GM06990 (cell line): ENCODE measurements at regions not wholly inside any gene's neighbourhood (a gene's known extent, or its start where the extent isn't known, plus 50 kb on each side); places are given as distances from the start of the nearest gene placed in this dataset.

Experiments
- DNase-seq: peaks from one replicate; pipeline ENCODE4 v3.0.0-alpha.2; 2011; ENCODE audit not compliant: insufficient read length; ENCODE audit errors: extremely low read depth
- H3K27me3 ChIP-seq: replicated peaks from 2 replicates; pipeline ENCODE4 v1.6.0; 2011; ENCODE audit warnings: low read length; ENCODE audit not compliant: control insufficient read depth, insufficient read depth
- H3K36me3 ChIP-seq: 2 replicates; pipeline ENCODE4 v1.5.1; 2011; ENCODE audit warnings: low read length; ENCODE audit not compliant: control insufficient read depth, insufficient read depth
- H3K4me3 ChIP-seq: replicated peaks from 2 replicates; pipeline ENCODE4 v1.5.1; 2011; ENCODE audit warnings: low read depth, mild to moderate bottlenecking, control low read depth, low read length
- TF ChIP-seq, protein P1 (sequence below): IDR thresholded peaks from 2 replicates; pipeline ENCODE4 v1.5.1; 2011; ENCODE audit warnings: low read length, control low read depth, mild to moderate bottlenecking, inconsistent platforms; ENCODE audit not compliant: insufficient read depth, poor library complexity, severe bottlenecking

DNA sequence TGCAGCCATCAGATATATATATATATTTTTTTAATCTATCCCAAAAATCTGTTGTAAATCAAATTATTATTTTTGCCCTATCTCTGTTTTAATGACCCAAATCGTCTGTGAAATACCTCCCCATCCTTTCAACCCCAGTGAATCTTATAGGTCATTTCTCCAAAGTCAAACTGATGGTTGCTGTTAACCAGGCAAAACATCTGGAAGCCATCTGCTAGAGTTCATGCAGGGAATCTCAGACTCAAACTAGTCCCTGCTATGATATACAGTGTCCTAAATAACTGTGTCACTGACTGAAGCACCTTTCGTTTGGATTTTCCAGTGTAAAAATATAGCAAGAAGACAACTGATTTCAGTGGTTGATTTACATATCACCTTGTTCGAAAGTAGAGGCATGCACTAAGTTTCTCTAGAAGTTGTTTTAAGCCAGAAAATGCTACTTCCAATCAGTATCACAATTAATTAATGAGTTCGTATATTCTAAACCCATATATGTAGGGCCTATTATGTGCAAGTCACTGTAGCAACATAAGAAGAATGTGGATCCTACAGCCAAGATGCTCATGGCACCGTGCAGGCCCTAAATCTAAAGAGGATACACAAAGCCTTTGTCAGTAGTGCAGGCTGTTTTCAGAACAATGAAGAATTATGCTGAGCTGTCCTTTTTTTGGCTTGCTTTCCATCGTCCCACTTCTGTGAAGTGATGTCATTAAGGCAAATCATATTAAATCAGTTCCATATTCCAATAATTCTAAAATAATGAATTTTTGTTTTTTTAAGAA lies 566.0 kb downstream of the STK39 start:
- TF ChIP-seq, protein P1, sequence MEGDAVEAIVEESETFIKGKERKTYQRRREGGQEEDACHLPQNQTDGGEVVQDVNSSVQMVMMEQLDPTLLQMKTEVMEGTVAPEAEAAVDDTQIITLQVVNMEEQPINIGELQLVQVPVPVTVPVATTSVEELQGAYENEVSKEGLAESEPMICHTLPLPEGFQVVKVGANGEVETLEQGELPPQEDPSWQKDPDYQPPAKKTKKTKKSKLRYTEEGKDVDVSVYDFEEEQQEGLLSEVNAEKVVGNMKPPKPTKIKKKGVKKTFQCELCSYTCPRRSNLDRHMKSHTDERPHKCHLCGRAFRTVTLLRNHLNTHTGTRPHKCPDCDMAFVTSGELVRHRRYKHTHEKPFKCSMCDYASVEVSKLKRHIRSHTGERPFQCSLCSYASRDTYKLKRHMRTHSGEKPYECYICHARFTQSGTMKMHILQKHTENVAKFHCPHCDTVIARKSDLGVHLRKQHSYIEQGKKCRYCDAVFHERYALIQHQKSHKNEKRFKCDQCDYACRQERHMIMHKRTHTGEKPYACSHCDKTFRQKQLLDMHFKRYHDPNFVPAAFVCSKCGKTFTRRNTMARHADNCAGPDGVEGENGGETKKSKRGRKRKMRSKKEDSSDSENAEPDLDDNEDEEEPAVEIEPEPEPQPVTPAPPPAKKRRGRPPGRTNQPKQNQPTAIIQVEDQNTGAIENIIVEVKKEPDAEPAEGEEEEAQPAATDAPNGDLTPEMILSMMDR: no peak
- H3K27me3 ChIP-seq: no peaks in the 10 kb centered on the region
- no peak overlapping the region for H3K4me3 ChIP-seq
- DNase-seq: no peak
- H3K36me3 ChIP-seq: no peaks in the 10 kb centered on the region

DNA sequence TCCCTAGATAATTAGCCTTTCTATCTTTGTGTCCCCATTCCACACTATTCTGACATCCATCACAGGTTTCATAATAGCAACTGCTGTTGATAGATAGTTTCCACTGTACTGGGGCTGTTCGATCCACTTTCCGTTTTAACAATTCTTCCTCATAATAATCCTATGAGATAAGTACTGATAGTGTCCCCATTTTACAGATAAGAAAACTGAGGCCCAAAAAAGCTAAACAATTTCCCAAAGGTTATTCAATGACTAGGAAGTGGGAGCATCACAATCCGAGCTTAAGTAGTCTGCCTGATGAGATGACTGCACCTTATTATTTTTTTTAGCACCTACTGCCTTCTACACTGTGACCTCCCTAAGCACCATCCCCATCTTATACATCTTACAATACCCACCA lies 569.2 kb downstream of the STK39 start:
- H3K27me3 ChIP-seq: no peaks in the 10 kb centered on the region

DNA sequence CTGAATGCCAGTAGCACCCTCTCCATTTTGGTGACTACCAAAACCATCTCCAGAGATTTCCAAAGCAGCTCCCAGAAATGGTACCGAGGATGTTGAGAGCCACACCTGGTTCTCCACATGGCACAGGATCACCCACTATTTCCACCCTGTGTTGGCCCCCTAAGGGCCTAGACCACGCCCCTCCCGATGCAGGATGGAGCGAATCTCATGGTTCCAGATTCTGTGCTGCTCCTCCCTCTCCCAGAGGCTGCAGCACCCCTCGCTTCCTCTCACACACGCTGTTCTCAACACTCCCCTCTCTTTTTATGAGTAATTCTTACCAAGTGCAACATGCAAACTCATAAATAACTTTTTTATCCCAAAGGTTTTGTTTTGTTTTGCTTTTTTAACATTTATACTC lies 571.5 kb downstream of the STK39 start:
- H3K36me3 ChIP-seq: no peaks in the 10 kb centered on the region

More for the DNA sequence above, 569.2 kb downstream of the STK39 start:
- H3K4me3 ChIP-seq: no peak overlapping the region
- no peaks in the 10 kb centered on the region for H3K36me3 ChIP-seq
- no peak for DNase-seq
- TF ChIP-seq, protein P1: no peak

DNA sequence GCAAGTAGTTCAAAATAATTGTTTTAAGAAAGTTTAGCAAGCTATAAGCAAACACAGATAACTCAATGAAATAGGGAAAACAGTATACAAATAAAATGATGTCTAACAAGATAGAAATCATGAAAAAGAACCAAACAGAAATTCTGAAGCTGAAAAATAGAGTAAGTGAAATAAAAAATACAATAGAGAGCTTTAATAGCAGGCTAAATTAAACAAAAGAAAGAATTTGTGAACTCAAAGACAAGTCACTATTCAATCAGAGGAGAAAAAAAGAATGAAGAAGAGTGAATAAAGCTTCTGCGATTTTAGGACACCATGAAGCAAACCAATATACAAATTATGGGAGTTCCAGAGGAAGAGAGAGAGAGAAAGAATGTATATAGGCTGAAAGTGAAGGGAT lies 576.8 kb downstream of the STK39 start:
- H3K27me3 ChIP-seq: no peaks in the 10 kb centered on the region
- H3K4me3 ChIP-seq: no peak overlapping the region
- TF ChIP-seq, protein P1: no peak
- H3K36me3 ChIP-seq: no peaks in the 10 kb centered on the region
- no peak for DNase-seq

More for the DNA sequence above, 571.5 kb downstream of the STK39 start:
- DNase-seq: no peak
- no peaks in the 10 kb centered on the region for H3K27me3 ChIP-seq
- no peak overlapping the region for H3K4me3 ChIP-seq
- TF ChIP-seq, protein P1: no peak

DNA sequence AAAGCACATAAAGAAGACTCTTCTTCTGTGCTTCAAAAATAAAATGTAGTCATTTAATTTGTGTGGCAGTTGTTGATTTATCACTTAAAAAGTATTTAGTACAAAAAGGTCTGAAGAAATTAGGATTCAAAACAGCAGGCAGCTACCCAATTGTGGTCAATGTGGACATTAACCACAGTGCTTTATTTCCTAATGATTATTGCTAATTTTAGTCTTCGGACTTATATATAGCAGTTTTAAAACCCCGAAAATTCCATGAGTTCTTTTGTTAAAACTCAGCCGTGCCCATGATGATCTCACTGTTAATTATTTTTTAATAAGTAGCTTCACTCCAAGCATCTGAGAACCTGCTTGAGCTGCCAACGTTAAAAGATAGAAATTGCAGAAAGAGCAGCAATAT lies 594.3 kb downstream of the STK39 start:
- TF ChIP-seq, protein P1: no peak
- H3K36me3 ChIP-seq: no peaks in the 10 kb centered on the region
- H3K27me3 ChIP-seq: no peaks in the 10 kb centered on the region
- DNase-seq: no peak
- H3K4me3 ChIP-seq: no peak overlapping the region
